COLO668 (cell line): ENCODE measurements at regions not wholly inside any gene's neighbourhood (a gene's known extent, or its start where the extent isn't known, plus 50 kb on each side); places are given as distances from the start of the nearest gene placed in this dataset.

Experiments
- DNase-seq: peaks from one replicate; lab custom pipeline; 2025; ENCODE audit not compliant: unreplicated experiment; lab: John Stamatoyannopoulos, UW

- no peak for DNase-seq
Observed at GRCh38 chr14:97413966-97414717, 617.0 kb downstream of the VRK1 start.

- no peak for DNase-seq
Observed at GRCh38 chr14:97414718-97415098, 617.5 kb downstream of the VRK1 start.

- no peak for DNase-seq
Observed at GRCh38 chr14:97415907-97416306, 618.7 kb downstream of the VRK1 start.

GRCh38 chr14:97416550-97416949, 619.4 kb downstream of the VRK1 start:
- DNase-seq, result no peak

GRCh38 chr14:97417331-97417730, 620.1 kb downstream of the VRK1 start:
- no peak for DNase-seq

- DNase-seq, result no peak
Observed at GRCh38 chr14:97420211-97420610, 623.0 kb downstream of the VRK1 start.

GRCh38 chr14:97426776-97427175, 629.6 kb downstream of the VRK1 start:
- no peak for DNase-seq

GRCh38 chr14:97428808-97429440, 631.7 kb downstream of the VRK1 start:
- DNase-seq, result no peak

GRCh38 chr14:97432586-97432985, 635.4 kb downstream of the VRK1 start:
- no peak for DNase-seq

GRCh38 chr14:97441740-97442362, 644.7 kb downstream of the VRK1 start:
- no peak for DNase-seq

GRCh38 chr14:97442363-97442762, 645.2 kb downstream of the VRK1 start:
- DNase-seq, result no peak

GRCh38 chr14:97443412-97443811, 646.2 kb downstream of the VRK1 start:
- DNase-seq, result no peak

GRCh38 chr14:97444248-97444647, 647.1 kb downstream of the VRK1 start:
- DNase-seq, result no peak

- no peak for DNase-seq
Observed at GRCh38 chr14:97445367-97445766, 648.2 kb downstream of the VRK1 start.

- no peak for DNase-seq
Observed at GRCh38 chr14:97446087-97446486, 648.9 kb downstream of the VRK1 start.

GRCh38 chr14:97452314-97452713, 655.1 kb downstream of the VRK1 start:
- DNase-seq, result no peak

- no peak for DNase-seq
Observed at GRCh38 chr14:97453991-97454390, 656.8 kb downstream of the VRK1 start.

- DNase-seq, result no peak
Observed at GRCh38 chr14:97456462-97456861, 659.3 kb downstream of the VRK1 start.

- no peak for DNase-seq
Observed at GRCh38 chr14:97456958-97457357, 659.8 kb downstream of the VRK1 start.

GRCh38 chr14:97457575-97458085, 660.4 kb downstream of the VRK1 start:
- DNase-seq, result no peak

- no peak for DNase-seq
Observed at GRCh38 chr14:97458255-97458654, 661.1 kb downstream of the VRK1 start.
